BE2C (cell line): ENCODE measurements at regions not wholly inside any gene's neighbourhood (a gene's known extent, or its start where the extent isn't known, plus 50 kb on each side); places are given as distances from the start of the nearest gene placed in this dataset.

Experiments used
- DNase-seq: peaks from one replicate; pipeline ENCODE4 v3.0.0-alpha.2; 2020
- H3K27me3 ChIP-seq: fragments of 250-450 bp; sonication (Bioruptor Pico); 2 replicates; pipeline ENCODE4 v1.5.1; 2020; ENCODE audit warnings: mild to moderate bottlenecking
- H3K36me3 ChIP-seq: fragments of 250-450 bp; sonication (Bioruptor Pico); 2 replicates; pipeline ENCODE4 v1.5.1; 2020; ENCODE audit warnings: mild to moderate bottlenecking
- H3K4me1 ChIP-seq: fragments of 250-450 bp; sonication (Bioruptor Pico); 2 replicates; pipeline ENCODE4 v1.5.1; 2020
- H3K4me3 ChIP-seq: 2 replicates; pipeline ENCODE4 v1.5.1; 2011; ENCODE audit warnings: low read depth, low read length
- H3K9me3 ChIP-seq: fragments of 250-450 bp; sonication (Bioruptor Pico); 2 replicates; pipeline ENCODE4 v1.5.1; 2020
- CTCF ChIP-seq: IDR thresholded peaks from 2 replicates; pipeline ENCODE4 v1.5.1; 2012; ENCODE audit warnings: mild to moderate bottlenecking, low read depth, low read length

DNA sequence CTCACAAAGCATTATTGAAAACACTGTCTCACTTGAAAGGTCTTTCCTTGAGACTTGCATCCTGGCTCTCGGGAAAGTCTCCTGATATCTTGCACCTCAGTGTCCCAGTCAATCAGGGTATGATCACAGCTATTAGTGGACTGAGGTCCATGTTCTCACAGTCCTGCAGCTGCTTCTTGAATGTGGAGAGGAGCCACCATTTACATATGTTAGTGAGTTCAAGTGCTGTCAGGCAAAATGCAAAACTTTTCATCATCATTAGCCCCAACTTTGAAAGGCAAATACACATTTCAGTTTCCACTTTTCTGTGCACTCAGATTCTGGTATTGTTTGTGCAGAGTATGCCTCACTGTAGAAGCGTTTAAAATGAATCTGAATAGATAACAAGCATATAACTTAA is 111.6 kb downstream of the SNX18 start:
- no peak for TF ChIP-seq CTCF
- DNase-seq, result no peak
- Histone ChIP-seq H3K4me1 (no peaks in the 10 kb centered on the region), H3K9me3 (no peaks in the 10 kb centered on the region; the same call in 1 of the 2 replicates), H3K36me3 (no peaks in the 10 kb centered on the region), H3K27me3 (no peaks in the 10 kb centered on the region), H3K4me3 (no peak overlapping the region)

- Histone ChIP-seq H3K9me3 (no peaks in the 10 kb centered on the region; the same call in 1 of the 2 replicates), H3K27me3 (no peaks in the 10 kb centered on the region), H3K4me1 (no peaks in the 10 kb centered on the region), H3K4me3 (no peak overlapping the region), H3K36me3 (no peaks in the 10 kb centered on the region)
- no peak for TF ChIP-seq CTCF
- DNase-seq, result no peak
Measured at GRCh38 chr5:54628050-54628449, 110.5 kb downstream of the SNX18 start.

DNA sequence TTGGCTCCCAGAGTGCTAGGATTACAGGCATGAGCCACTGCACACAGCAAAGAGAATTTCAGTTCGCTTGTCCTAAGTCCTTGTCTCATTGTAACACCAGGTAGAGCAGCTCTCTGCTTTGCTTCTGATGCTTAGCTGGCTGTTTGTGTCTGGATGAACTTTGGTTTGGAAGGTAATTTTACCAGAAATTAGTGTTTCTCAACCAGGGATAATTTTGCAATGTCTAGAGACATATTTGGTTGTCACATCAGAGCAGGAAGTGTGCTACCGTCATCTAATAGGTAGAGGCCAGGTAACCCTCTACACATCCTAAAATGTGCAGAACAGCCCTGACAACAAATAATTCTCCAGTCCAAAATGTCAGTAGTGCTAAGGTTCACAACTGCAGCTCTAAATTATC is 108.8 kb downstream of the SNX18 start:
- Histone ChIP-seq H3K4me3 (no peak overlapping the region), H3K9me3 (no peaks in the 10 kb centered on the region; the same call in 1 of the 2 replicates), H3K4me1 (no peaks in the 10 kb centered on the region), H3K27me3 (no peaks in the 10 kb centered on the region), H3K36me3 (no peaks in the 10 kb centered on the region)
- TF ChIP-seq CTCF, result no peak
- no peak for DNase-seq

DNA sequence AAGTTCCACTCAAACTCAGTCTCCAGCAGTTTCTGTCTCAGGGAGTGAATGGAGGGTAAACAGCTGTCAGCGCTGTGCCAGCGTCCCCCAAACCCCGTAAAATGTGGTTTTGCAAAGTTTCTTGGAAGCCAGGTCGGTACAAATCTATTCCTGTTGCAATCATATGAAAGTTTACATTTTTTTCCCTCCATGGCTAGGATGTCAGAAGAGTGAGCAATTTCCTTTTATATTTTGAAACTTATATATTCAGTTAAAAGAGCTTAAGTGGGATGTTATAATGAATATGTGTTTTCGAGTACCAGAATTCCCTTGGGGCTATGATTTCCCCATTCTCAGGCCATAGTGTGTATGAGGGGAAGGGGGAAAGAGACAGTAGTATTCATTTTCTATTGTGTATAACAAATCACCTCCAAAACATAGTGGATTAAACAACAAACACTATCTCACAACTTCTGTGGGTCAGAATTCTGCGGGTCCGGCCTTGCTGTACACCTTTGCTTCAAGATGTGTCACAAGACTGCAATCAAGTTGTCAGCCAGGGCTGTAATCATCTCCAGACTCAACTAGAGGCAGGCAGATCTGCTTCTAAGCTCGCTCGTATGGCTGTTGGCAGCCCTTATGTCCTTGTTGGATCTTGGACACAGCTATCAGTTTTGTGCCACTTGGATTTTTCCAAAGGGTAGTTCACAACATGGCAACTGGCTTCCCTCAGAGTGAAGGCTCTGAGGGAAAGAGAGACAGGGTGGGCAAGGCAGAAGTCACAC is 107.4 kb downstream of the SNX18 start:
- H3K9me3 ChIP-seq, result no peaks in the 10 kb centered on the region; the same call in 1 of the 2 replicates
- no peaks in the 10 kb centered on the region for H3K27me3 ChIP-seq
- H3K4me3 ChIP-seq, result no peak overlapping the region
- no peaks in the 10 kb centered on the region for H3K36me3 ChIP-seq
- H3K4me1 ChIP-seq, result no peaks in the 10 kb centered on the region
- TF ChIP-seq CTCF, result no peak
- no peak for DNase-seq

GRCh38 chr5:54621709-54622108 is 104.2 kb downstream of the SNX18 start:
- no peak for DNase-seq
- no peak for TF ChIP-seq CTCF
- no peaks in the 10 kb centered on the region for H3K9me3 ChIP-seq
- no peaks in the 10 kb centered on the region for H3K36me3 ChIP-seq
- no peak overlapping the region for H3K4me3 ChIP-seq
- no peaks in the 10 kb centered on the region for H3K27me3 ChIP-seq
- H3K4me1 ChIP-seq, result no peaks in the 10 kb centered on the region

DNA sequence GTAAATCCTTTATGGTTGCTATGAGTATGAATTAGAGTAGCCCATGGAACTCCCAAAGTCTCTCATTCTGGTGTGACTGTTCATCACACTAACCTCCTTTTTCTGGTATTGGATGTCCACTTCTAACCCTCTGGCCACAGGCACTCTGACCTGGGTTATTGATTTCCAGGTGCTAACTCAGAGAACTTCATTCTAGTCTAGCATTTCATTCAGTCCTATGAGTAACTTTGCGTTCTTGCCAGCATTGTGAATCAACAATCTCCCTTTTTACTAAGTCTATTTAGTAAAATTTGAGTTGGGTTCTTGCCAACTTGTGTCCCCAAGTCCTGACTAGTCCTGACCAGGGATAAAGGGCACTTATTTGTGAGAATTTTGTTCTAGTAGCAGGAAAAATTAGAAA is 103.5 kb downstream of the SNX18 start:
- Histone ChIP-seq H3K9me3 (no peaks in the 10 kb centered on the region), H3K36me3 (no peaks in the 10 kb centered on the region), H3K27me3 (no peaks in the 10 kb centered on the region), H3K4me1 (no peaks in the 10 kb centered on the region), H3K4me3 (no peak overlapping the region)
- no peak for DNase-seq
- no peak for TF ChIP-seq CTCF
